Ovary (tissue), 3 donors: ENCODE measurements at regions not wholly inside any gene's neighbourhood (a gene's known extent, or its start where the extent isn't known, plus 50 kb on each side); places are given as distances from the start of the nearest gene placed in this dataset.

ENCODE experiments used
- EP300 ChIP-seq: sonication (generic); formaldehyde crosslinking; IDR thresholded peaks from one replicate; pipeline ENCODE4 v1.6.1; 2017; ENCODE audit warnings: antibody characterized with exemption
- POLR2A ChIP-seq: fragments of 450-650 bp; IDR thresholded peaks from one replicate; pipeline ENCODE4 v1.6.1; 2017; ENCODE audit warnings: antibody characterized with exemption, mild to moderate bottlenecking, moderate library complexity
- TF ChIP-seq, protein P1 (sequence below), 3 donors: fragments of 450-650 bp in 2 of 3; fragments of 200-600 bp in 1 of 3; IDR thresholded peaks; one replicate each; pipeline versions ENCODE4 v1.5.1 to v1.8.0; 2016 to 2022; ENCODE audit warnings: antibody characterized with exemption in 3 of 3, mild to moderate bottlenecking in 1 of 3
- donor health status: DM: no; HTN: no; CAD: no.

DNA sequence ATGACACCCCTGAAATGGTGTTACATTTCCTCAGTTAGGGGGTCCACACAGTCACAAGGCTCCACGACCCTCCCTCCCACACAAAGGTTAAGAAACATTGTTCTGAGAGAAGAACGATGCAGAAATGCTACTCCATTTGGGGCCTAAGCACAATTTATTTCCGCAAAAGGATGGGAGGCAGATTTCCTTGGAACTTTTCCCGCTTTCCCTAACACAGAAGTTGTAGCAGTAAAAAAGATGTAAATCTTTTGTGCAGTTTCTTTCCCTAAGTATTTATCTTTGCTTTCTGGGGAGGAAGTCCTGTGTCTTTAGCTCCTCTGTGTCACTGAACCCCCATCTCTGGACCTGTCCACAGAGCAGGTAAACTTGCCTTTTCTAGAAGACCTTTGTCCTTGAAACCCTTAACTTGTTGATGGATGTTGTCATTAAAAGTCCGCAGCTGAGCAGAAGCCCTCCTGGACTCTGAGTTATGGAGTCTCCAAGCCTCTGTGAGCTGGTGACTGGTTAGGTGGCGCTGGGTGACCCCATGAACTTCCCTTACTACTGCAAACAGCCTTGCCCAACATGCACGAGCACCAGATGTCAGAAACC, 67.2 kb upstream of the SHISA3 start:
- TF ChIP-seq, protein P1, sequence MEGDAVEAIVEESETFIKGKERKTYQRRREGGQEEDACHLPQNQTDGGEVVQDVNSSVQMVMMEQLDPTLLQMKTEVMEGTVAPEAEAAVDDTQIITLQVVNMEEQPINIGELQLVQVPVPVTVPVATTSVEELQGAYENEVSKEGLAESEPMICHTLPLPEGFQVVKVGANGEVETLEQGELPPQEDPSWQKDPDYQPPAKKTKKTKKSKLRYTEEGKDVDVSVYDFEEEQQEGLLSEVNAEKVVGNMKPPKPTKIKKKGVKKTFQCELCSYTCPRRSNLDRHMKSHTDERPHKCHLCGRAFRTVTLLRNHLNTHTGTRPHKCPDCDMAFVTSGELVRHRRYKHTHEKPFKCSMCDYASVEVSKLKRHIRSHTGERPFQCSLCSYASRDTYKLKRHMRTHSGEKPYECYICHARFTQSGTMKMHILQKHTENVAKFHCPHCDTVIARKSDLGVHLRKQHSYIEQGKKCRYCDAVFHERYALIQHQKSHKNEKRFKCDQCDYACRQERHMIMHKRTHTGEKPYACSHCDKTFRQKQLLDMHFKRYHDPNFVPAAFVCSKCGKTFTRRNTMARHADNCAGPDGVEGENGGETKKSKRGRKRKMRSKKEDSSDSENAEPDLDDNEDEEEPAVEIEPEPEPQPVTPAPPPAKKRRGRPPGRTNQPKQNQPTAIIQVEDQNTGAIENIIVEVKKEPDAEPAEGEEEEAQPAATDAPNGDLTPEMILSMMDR (IDR thresholded peaks at IDR 0.05) = no peak
- no peak for TF ChIP-seq POLR2A
- no peak for TF ChIP-seq EP300
